ENCODE measurements at regions not wholly inside any gene's neighbourhood (a gene's known extent, or its start where the extent isn't known, plus 50 kb on each side); places are given as distances from the start of the nearest gene placed in this dataset.

GRCh38 chr2:126838716-126838985 is 60.0 kb upstream of the TEX51 start:
- TF ChIP-seq TSHZ2 (CRISPR knock-in tag; IDR thresholded peaks at IDR 0.05) (no peak), ARNTL (CRISPR knock-in tag; IDR thresholded peaks at IDR 0.05; ENCODE audit: borderline replicate concordance, low read depth) (no peak), PATZ1 (CRISPR knock-in tag; IDR thresholded peaks at IDR 0.05; ENCODE audit: borderline replicate concordance) (no peak), CSDC2 (CRISPR knock-in tag; IDR thresholded peaks at IDR 0.05) (no peak), ZC3H10 (CRISPR knock-in tag; IDR thresholded peaks at IDR 0.05) (no peak), GLIS3 (CRISPR knock-in tag; IDR thresholded peaks at IDR 0.05) (no peak), ISL1 (CRISPR knock-in tag; IDR thresholded peaks at IDR 0.05) (no peak), BACH2 (CRISPR knock-in tag; IDR thresholded peaks at IDR 0.05; ENCODE audit: borderline replicate concordance) (no peak)

DNA sequence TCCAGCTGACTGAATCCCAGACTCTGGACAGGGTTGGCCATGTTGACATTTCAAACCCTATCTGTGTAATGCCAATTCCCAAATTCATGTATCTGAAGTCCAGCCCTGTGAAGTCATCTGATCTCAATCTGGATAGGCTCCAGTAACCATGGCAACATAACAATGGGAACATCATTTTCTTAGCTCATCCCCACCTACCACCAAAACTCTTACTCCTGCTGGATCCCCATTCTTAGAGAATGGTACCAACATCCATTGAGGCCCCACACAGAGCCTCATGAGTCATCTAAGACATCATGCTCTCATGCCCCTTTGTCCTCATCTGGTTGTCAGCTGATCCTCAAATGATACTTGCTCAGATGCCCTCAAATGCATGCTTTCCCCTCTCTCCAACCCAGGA is 58.9 kb upstream of the TEX51 start:
- TF ChIP-seq OSR1 (CRISPR knock-in tag; IDR thresholded peaks at IDR 0.05) (no peak), POU6F1 (CRISPR knock-in tag; IDR thresholded peaks at IDR 0.05; ENCODE audit: borderline replicate concordance, low read depth) (no peak), RARB (CRISPR knock-in tag; IDR thresholded peaks at IDR 0.05) (no peak), PPARA (CRISPR knock-in tag; IDR thresholded peaks at IDR 0.05; ENCODE audit: borderline replicate concordance) (no peak), PATZ1 (CRISPR knock-in tag; IDR thresholded peaks at IDR 0.05; ENCODE audit: borderline replicate concordance) (no peak), TCF4 (CRISPR knock-in tag; IDR thresholded peaks at IDR 0.05; ENCODE audit: borderline replicate concordance) (no peak), TSHZ2 (CRISPR knock-in tag; IDR thresholded peaks at IDR 0.05) (no peak), CSDC2 (CRISPR knock-in tag; IDR thresholded peaks at IDR 0.05) (no peak), GLIS3 (CRISPR knock-in tag; IDR thresholded peaks at IDR 0.05) (no peak), CREB5 (CRISPR knock-in tag; IDR thresholded peaks at IDR 0.05; ENCODE audit: low read depth) (no peak), ZFP3 (CRISPR knock-in tag; IDR thresholded peaks at IDR 0.05) (no peak), ZNF8 (CRISPR knock-in tag; IDR thresholded peaks at IDR 0.05) (no peak)

More at GRCh38 chr2:126838716-126838985, 60.0 kb upstream of the TEX51 start:
- no peak for ATAC-seq

GRCh38 chr2:126843081-126843480 is 55.6 kb upstream of the TEX51 start:
- no peak for ATAC-seq
- TF ChIP-seq PPARA (CRISPR knock-in tag; IDR thresholded peaks at IDR 0.05; ENCODE audit: borderline replicate concordance): no peak
- no peak for TF ChIP-seq ZNF70 (CRISPR knock-in tag; IDR thresholded peaks at IDR 0.05)
- no peak for TF ChIP-seq ESRRG (CRISPR knock-in tag; IDR thresholded peaks at IDR 0.05)
- TF ChIP-seq PATZ1 (CRISPR knock-in tag; IDR thresholded peaks at IDR 0.05; ENCODE audit: borderline replicate concordance): no peak
- no peak for TF ChIP-seq BACH2 (CRISPR knock-in tag; IDR thresholded peaks at IDR 0.05; ENCODE audit: borderline replicate concordance)
- no peak for TF ChIP-seq GLIS3 (CRISPR knock-in tag; IDR thresholded peaks at IDR 0.05)
- TF ChIP-seq OSR1 (CRISPR knock-in tag; IDR thresholded peaks at IDR 0.05): no peak
- TF ChIP-seq TCF4 (CRISPR knock-in tag; IDR thresholded peaks at IDR 0.05; ENCODE audit: borderline replicate concordance): no peak

More for the DNA sequence above, 58.9 kb upstream of the TEX51 start:
- no peak for ATAC-seq
